GM12892 (cell line): ENCODE measurements at regions not wholly inside any gene's neighbourhood (a gene's known extent, or its start where the extent isn't known, plus 50 kb on each side); places are given as distances from the start of the nearest gene placed in this dataset.

Source experiments
- POLR2A ChIP-seq: IDR thresholded peaks from 2 replicates; pipeline ENCODE4 v1.6.1; 2011; ENCODE audit warnings: low read depth, low read length, control low read depth
- POLR2AphosphoS5 ChIP-seq: IDR thresholded peaks from 2 replicates; pipeline ENCODE4 v1.6.1; 2011; ENCODE audit warnings: low read depth, low read length, control low read depth

DNA sequence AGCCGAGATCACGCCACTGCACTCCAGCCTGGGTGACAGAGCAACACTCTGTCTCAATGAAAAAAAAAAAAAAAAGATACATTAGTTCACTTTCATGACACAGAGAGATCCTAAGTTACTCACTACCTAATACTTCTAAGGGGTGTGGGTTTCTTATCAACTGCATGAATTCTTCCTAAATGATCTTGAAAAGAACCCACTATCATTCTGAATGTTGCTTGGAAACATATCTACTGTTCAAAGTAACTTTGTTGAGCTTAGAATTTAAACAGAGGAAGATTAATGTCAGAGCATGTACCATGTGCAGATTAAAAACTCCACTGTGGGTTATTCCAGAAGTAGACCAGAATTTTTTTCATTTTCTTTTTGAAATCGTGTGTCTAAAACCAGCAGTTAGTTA lies 241.5 kb downstream of the LTN1 start:
- TF ChIP-seq POLR2A: no peak
- TF ChIP-seq POLR2AphosphoS5: no peak
